Osteoblast (primary cell): ENCODE measurements at regions not wholly inside any gene's neighbourhood (a gene's known extent, or its start where the extent isn't known, plus 50 kb on each side); places are given as distances from the start of the nearest gene placed in this dataset.

ENCODE experiments used
- DNase-seq: peaks from one replicate; pipeline ENCODE4 v3.0.0; 2011; ENCODE audit warnings: low spot score, mixed read lengths; ENCODE audit not compliant: insufficient read length; ENCODE audit errors: missing footprints
- H2AFZ ChIP-seq: 2 replicates; pipeline ENCODE4 v1.6.0; 2011; ENCODE audit warnings: mild to moderate bottlenecking, low read length
- H3K27ac ChIP-seq: 2 replicates; pipeline ENCODE4 v1.5.1; 2011; ENCODE audit warnings: mild to moderate bottlenecking, low read depth, low read length, moderate library complexity
- H3K27me3 ChIP-seq: 2 replicates; pipeline ENCODE4 v1.6.0; 2012; ENCODE audit warnings: mild to moderate bottlenecking, control low read depth, inconsistent platforms, low read length, moderate library complexity; ENCODE audit not compliant: insufficient read depth
- H3K36me3 ChIP-seq: 2 replicates; pipeline ENCODE4 v1.5.1; 2011; ENCODE audit warnings: mild to moderate bottlenecking, low read length, control low read depth, moderate library complexity; ENCODE audit not compliant: insufficient read depth
- H3K4me1 ChIP-seq: 2 replicates; pipeline ENCODE4 v1.5.1; 2011; ENCODE audit warnings: mild to moderate bottlenecking, low read length, control low read depth, moderate library complexity; ENCODE audit not compliant: insufficient read depth
- H3K4me2 ChIP-seq: 2 replicates; pipeline ENCODE4 v1.6.0; 2011; ENCODE audit warnings: mild to moderate bottlenecking, low read length; ENCODE audit not compliant: insufficient read depth
- H3K4me3 ChIP-seq: fragments of 200-600 bp; sonication (generic); 3 replicates; pipeline ENCODE4 v1.5.1; 2012; ENCODE audit warnings: mild to moderate bottlenecking, low read length, inconsistent platforms; ENCODE audit not compliant: insufficient read depth
- H3K79me2 ChIP-seq: 2 replicates; pipeline ENCODE4 v1.6.0; 2012; ENCODE audit warnings: mild to moderate bottlenecking, low read length, control low read depth, inconsistent platforms; ENCODE audit not compliant: insufficient read depth
- H3K9me3 ChIP-seq: 2 replicates; pipeline ENCODE4 v1.5.1; 2011; ENCODE audit warnings: low read depth, low read length, control low read depth
- H4K20me1 ChIP-seq: 2 replicates; pipeline ENCODE4 v1.6.0; 2012; ENCODE audit warnings: mild to moderate bottlenecking, low read length, control low read depth; ENCODE audit not compliant: insufficient read depth
- TF ChIP-seq, protein P1 (sequence below): IDR thresholded peaks from 2 replicates; pipeline ENCODE4 v1.5.1; 2011; ENCODE audit warnings: mild to moderate bottlenecking, low read depth, low read length, moderate library complexity; ENCODE audit errors: extremely low read depth

DNA sequence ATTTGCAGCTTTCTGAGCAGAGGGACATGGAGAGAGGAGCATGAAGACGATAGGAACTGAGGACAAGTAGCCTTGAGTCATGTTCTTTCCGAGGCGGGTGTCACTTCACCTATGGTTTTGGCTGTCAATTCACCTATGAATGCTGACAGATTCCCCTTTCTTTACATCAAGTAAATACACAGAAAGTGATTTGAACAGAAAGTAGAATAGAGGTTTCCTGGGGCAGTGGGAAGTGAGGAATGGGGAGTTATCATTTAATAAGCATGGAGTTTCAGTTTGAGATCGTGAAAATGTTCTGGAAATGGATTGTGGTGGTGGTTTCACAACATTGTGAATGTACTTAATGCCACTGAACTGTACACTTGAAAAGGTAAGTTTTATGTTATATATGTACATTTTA, 138.4 kb upstream of the MDFIC start:
- DNase-seq = no peak
- Histone ChIP-seq H3K9me3 (no peaks in the 10 kb centered on the region), H3K4me2 (no peak overlapping the region), H3K27ac (no peak overlapping the region), H3K4me3 (no peak overlapping the region), H3K36me3 (no peaks in the 10 kb centered on the region), H3K4me1 (no peaks in the 10 kb centered on the region), H3K79me2 (no peaks in the 10 kb centered on the region), H3K27me3 (no peaks in the 10 kb centered on the region), H4K20me1 (no peaks in the 10 kb centered on the region), H2AFZ (no peak overlapping the region)
- TF ChIP-seq, protein P1, sequence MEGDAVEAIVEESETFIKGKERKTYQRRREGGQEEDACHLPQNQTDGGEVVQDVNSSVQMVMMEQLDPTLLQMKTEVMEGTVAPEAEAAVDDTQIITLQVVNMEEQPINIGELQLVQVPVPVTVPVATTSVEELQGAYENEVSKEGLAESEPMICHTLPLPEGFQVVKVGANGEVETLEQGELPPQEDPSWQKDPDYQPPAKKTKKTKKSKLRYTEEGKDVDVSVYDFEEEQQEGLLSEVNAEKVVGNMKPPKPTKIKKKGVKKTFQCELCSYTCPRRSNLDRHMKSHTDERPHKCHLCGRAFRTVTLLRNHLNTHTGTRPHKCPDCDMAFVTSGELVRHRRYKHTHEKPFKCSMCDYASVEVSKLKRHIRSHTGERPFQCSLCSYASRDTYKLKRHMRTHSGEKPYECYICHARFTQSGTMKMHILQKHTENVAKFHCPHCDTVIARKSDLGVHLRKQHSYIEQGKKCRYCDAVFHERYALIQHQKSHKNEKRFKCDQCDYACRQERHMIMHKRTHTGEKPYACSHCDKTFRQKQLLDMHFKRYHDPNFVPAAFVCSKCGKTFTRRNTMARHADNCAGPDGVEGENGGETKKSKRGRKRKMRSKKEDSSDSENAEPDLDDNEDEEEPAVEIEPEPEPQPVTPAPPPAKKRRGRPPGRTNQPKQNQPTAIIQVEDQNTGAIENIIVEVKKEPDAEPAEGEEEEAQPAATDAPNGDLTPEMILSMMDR = no peak

DNA sequence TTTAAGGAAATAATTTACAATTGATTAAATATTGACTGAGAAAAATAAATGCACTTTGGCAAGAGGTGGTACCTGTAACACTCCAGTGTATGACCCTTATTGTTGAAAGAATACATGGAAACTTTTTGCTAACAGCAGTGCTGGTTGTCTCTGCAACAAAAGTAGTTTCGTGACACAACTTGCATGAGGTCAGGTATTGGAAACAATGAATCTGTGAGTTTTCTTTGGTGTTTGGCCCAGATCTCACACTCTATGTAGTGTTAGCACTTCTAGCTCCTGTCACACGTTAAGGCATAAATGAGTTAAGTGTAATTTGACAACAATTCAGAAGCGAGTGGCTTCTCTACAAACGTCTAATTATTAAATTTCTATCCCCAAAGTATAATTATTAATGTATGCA, 137.7 kb upstream of the MDFIC start:
- H4K20me1 ChIP-seq = no peaks in the 10 kb centered on the region
- H3K4me1 ChIP-seq = peaks cover 3% of the 10 kb centered on the region
- no peak for DNase-seq
- H3K4me3 ChIP-seq = no peak overlapping the region
- TF ChIP-seq, protein P1 = no peak
- no peak overlapping the region for H2AFZ ChIP-seq
- no peaks in the 10 kb centered on the region for H3K36me3 ChIP-seq
- H3K9me3 ChIP-seq = no peaks in the 10 kb centered on the region
- H3K79me2 ChIP-seq = no peaks in the 10 kb centered on the region
- no peak overlapping the region for H3K4me2 ChIP-seq
- no peaks in the 10 kb centered on the region for H3K27me3 ChIP-seq
- H3K27ac ChIP-seq = no peak overlapping the region

DNA sequence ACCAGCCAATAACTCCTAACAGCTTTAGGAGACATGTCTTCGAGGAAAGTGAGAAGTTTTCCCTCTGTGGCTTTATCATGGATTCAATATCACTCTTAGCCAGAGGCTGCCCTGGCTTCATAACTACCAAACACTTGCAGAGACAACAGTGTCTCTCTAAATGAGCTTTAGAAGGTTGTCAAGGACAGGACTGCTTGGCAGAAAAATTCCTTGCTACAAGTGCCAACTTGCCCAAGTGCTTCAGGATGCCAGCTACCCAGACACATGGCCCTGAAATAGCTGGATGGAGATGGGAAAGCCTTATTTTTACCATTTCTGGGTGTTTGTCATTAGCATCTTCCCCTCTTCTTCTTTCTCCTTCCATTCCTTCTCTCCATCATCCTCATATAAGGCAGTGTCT, 137.1 kb upstream of the MDFIC start:
- Histone ChIP-seq H3K36me3 (no peaks in the 10 kb centered on the region), H4K20me1 (no peaks in the 10 kb centered on the region), H3K9me3 (no peaks in the 10 kb centered on the region), H3K27me3 (no peaks in the 10 kb centered on the region), H3K79me2 (no peaks in the 10 kb centered on the region), H3K4me3 (no peak overlapping the region), H3K4me2 (no peak overlapping the region), H3K4me1 (peaks cover 9% of the 10 kb centered on the region), H2AFZ (no peak overlapping the region), H3K27ac (no peak overlapping the region)
- DNase-seq = no peak
- TF ChIP-seq, protein P1 = no peak

DNA sequence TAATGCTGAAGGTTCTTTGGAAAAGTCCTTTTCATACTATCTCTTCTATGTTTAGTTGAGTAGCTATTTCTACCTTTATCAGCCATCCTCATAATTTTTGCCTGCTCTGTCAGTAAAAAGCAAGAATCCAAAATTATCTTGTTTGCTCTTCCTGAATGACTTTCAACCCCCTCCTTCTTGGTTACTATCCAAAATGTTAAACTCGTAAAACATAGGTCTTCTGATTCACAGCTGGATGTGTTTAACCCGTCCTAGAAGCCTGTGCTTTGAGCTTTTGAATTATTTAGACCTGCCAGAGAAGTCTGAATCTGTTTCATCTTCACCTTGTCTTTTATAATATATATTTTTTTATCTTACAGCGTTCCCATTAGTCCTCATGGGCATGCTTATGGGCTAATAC, 136.4 kb upstream of the MDFIC start:
- H3K4me1 ChIP-seq = peaks cover 15% of the 10 kb centered on the region
- no peak for DNase-seq
- no peaks in the 10 kb centered on the region for H4K20me1 ChIP-seq
- H3K9me3 ChIP-seq = no peaks in the 10 kb centered on the region
- no peak overlapping the region for H2AFZ ChIP-seq
- H3K27ac ChIP-seq = no peak overlapping the region
- no peaks in the 10 kb centered on the region for H3K79me2 ChIP-seq
- TF ChIP-seq, protein P1 = no peak
- no peak overlapping the region for H3K4me2 ChIP-seq
- no peak overlapping the region for H3K4me3 ChIP-seq
- H3K27me3 ChIP-seq = no peaks in the 10 kb centered on the region
- H3K36me3 ChIP-seq = no peaks in the 10 kb centered on the region
